ENCODE measurements at regions not wholly inside any gene's neighbourhood (a gene's known extent, or its start where the extent isn't known, plus 50 kb on each side); places are given as distances from the start of the nearest gene placed in this dataset.

DNA sequence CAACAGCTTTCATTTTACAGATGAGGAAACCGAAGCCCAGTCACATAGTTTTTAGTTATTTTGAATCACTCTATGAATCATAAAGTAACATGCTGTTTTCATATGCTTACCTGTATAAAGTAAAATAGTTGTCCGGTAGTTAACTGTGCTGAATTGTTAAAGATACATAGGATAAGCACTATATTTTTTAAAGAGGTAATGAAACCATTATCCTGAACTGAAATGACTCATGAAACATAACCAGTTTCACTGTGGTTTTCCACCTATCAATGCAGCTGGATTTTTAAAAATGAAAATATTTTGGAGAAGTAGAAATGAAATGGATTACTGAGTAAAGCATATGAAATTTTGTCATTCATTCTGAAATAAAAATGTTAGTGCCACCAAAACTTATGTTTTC, 655.0 kb downstream of the OLFM4 start:
- no peak for DNase-seq (ENCODE audit: low read depth in 2 of 2)

DNA sequence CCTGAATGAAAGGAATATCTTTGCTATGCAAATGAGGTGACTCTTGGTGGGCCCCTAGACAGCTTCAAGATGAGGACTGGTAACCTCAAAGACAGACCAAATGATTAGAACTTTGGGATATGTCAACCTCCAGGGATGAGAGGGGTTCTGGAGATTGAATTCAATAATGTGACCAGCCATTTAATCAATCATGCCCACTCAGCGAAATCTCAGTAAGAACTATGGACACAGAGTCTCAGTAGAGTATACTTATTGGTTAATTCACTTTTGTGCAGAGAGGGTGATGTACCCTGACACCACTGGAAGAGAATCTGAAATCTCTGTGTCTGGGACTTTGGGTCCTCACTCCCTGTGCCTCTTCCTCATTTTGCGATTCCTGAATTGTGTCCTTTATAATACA, 662.8 kb downstream of the OLFM4 start:
- DNase-seq (ENCODE audit: low read depth in 2 of 2): no peak

DNA sequence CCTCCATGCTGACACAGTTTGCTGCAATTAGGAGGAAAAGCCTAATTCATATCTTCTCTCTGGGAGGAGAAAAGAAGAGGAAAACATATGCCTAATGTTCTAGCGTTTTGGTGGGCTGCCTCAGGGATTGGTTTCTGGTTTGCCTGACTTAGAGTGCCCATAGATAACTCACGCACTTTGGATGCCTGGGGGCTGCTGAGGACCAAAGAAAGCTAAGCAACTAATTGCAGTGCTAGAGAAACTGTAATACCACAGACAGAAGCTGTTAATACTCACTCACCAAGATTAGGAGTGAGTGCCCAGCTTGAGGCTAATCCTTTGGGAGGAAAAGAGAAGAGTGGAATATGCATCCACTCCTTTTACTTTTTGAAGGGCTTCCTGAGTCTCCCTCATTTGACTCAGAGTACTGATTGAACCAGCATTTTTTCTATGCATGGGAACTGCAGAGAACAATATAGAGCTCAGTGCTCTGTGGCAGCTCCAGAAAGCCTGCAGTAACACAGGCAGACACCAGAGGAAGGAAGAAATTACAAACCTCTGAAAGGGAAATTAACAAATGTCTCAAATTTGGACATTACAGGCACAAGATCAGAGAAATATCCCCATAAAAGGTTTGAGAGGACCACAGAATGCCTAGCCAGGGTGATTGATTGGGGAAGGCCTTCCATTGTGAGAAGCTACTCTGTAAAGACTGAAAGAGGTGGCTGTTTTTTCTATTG, 666.4 kb downstream of the OLFM4 start:
- DNase-seq (ENCODE audit: low read depth in 2 of 2): no peak

GRCh38 chr13:53703371-53704080, 674.9 kb downstream of the OLFM4 start:
- no peak for DNase-seq (ENCODE audit: low read depth in 2 of 2)

DNA sequence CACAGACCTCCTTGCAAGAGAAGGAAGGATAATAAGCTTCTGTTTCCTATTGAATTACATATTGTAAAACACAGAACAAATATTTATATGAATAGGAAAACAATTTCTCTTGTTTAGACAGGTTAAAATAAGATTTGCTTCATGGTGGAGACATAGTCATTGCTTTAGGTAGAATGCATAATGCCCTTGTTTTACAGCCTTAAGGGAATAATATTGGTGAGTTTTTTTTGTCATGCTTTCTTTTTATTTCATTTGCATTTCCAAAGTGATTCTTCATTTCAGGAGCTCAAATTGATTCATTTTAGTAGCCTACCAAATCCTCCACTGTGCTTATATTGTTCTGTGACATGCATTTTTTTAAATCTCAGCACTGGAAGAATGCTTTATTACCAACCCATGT, 690.7 kb downstream of the OLFM4 start:
- DNase-seq (ENCODE audit: low read depth in 2 of 2): no peak

- DNase-seq (ENCODE audit: low read depth in 2 of 2): no peak
Measured at GRCh38 chr13:53732664-53733063, 704.1 kb downstream of the OLFM4 start.

DNA sequence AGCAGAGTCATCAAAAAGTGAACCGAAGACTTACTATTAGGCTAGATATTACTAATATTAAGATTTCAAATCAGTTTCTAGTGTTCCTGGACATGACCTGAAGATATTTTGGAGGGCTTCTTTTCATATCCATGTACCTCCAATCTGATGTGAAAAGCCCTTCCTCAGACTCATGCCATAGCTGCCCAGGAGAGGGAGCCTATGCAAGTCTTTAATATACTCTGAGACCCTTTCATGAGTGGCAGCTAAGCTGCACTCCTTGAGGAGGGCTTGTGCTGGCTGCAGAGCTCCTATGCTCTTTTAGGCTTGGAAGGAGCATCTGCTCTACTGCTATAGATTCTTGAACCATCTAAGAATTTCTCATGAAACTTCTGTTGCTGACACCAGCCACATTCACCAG, 715.3 kb downstream of the OLFM4 start:
- DNase-seq (ENCODE audit: low read depth in 2 of 2): no peak

- no peak for DNase-seq (ENCODE audit: low read depth in 2 of 2)
Measured at GRCh38 chr13:53747825-53748224, 719.2 kb downstream of the OLFM4 start.

DNA sequence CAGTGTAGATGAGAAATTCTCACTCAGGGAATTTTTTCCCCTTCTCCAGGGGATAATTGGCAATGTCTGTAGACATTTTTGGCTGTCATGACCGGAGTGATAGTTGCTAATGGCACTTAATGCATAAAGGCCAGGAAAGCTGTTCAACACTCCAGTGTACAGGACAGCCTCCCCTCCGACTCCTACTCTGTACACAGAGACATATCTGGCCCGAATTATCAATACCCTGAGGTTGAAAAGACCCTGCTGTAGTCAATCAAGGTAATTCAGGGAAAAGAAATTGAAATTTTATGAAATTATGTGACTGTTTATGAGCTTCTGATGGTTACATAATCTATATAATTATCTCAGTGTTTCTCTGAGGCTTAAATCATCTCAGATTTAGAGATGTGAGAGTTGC, 720.7 kb downstream of the OLFM4 start:
- DNase-seq (ENCODE audit: low read depth in 2 of 2): no peak

DNA sequence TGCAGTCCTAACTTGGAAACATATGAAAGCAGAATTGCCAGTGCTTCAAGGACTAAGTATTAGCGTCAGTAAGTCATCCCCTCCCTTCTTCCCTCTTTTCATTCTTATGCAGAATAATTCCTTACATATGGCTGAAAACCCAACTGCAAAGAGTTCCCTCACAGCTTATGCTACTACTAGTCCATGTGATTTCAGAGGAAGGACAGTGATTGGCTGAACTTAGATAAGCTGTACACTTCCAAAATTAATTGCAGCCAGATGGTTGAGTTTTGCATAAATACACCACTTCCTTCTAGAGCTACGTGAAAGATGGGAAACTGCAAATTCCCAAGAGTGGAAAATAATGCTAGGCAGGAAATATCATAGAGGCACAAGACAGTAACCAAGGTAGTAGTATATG, 730.4 kb downstream of the OLFM4 start:
- DNase-seq (ENCODE audit: low read depth in 2 of 2): no peak

GRCh38 chr13:53775807-53776206, 747.2 kb downstream of the OLFM4 start:
- DNase-seq (ENCODE audit: low read depth in 2 of 2): no peak

- DNase-seq (ENCODE audit: low read depth in 2 of 2): no peak
Measured at GRCh38 chr13:53778937-53779336, 750.3 kb downstream of the OLFM4 start.

DNA sequence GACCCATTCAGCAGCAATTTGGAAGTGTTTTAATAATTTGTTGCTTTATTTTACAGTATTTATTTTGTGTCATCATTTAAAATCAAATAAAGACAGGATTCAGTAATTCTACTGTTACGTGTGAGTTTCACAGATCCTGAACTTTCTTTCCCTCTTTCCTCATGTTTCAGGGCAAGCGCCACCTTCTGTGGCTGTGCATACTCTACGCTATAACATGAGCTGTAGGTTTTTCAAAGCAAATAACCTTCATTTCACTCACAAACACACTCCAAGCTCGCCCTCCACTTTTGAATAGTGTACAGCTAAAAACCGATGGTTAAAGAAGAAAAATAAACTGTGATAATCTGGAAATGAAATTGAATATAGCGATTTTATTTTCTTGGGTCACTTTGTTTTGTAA, 753.3 kb downstream of the OLFM4 start:
- no peak for DNase-seq (ENCODE audit: low read depth in 2 of 2)

DNA sequence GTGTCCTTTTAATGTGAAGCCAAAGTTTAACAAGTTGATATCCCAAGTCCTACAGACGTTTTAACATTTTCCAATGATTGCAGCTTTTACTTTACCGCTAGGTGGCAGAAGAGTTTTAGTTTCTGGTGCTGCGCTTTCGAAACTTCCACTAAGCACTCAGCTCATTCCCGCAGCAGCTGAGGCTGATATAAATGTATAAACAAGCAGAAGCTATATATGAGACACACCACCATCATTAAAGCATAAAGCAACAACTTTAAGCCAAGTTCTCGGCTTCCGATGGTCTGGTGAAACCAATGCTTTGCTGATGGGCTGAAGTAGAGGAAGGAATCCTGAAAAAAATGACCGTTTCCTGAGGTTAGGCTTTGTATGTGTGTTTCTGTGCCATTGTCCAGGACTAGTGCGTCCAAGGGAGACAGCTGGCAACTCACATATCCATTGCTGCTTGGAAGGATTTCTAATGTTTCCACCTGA, 753.9 kb downstream of the OLFM4 start:
- DNase-seq (ENCODE audit: low read depth in 2 of 2): no peak

- DNase-seq (ENCODE audit: low read depth in 2 of 2): no peak
Measured at GRCh38 chr13:53783471-53783870, 754.9 kb downstream of the OLFM4 start.

DNA sequence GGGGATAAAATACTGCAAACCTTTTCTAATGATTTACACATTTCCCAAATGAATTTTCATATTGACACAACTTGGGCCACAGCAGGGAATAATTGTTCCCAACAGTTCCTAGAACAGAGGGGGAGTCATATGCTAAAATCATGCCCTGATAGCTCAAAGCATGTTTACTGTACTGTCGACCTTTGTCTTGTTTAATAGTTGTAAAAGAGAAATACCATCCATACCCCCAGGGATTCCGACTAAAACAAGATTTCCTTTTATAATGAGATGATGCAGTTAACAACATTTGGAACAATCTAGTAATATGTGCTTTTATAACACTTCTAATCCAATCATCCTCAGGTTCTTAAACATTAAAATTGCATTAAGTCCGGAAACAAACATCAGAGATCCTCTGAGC, 759.7 kb downstream of the OLFM4 start:
- DNase-seq (ENCODE audit: low read depth in 2 of 2): no peak

- DNase-seq (ENCODE audit: low read depth in 2 of 2): no peak
Measured at GRCh38 chr13:53800011-53800410, 771.4 kb downstream of the OLFM4 start.

DNA sequence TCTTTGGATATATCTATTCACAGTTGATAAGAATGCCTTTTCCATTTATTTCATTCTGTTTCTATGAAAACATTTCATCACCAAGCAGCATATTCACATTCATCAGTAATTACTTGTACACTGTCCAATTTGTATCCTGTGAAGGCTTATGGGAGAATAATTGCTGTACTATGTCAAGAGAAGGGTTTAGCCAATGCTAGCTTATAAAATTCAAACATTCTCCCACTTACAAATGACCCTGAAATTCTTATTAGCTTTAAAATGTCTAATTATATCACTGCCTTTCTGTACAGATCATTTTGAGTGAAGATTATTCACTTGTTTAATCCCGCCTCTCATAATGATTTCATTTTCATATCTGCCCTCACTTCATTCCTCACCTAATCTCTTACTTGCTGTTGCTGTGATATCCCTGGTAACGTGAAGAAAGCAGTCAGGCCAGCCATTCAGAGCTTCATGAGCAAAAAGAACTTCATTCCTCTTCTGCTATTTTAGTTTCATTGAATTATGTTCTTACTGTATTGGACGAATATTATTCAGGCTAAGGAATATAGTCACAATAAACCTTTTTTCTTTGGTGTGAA, 778.7 kb downstream of the OLFM4 start:
- DNase-seq (ENCODE audit: low read depth in 2 of 2): no peak

DNA sequence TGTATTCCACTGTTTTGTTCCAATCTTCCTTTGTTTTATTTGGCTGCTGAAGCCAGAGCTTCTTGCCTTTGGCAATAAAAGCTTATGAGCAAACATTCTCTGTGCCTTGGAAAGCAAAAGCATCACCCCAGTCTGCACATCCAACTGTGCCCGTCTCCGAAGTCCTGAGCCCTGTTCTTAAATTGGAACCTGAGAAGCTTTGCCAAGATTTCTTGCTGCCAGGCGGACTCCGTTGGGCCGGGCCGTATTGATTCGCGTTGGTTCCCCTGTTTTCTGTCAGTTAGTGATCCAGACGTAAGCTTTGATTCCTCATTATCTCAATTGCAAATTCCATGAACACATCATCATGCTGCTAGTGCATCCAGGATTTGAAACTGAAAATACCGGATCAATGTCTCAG, 793.0 kb downstream of the OLFM4 start:
- DNase-seq (ENCODE audit: low read depth in 2 of 2): no peak

DNA sequence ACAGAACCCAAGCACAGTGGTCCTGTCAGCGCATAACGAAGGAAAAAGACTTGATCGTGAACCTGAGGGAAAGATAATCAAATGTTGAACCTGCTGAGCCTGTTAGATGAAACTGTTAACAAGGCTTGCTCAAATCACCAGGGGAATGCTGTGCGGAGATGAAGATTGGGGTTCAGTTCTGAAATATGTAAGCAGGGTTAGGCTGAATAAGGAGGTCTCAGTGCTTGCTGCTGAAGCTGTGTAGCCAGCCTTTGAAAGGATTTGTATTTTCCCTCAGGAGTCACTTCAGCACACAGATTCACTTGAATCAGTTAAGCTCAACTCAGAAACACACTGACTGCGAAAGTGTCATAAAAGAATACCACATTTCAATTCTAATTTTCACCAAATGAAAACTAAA, 793.5 kb downstream of the OLFM4 start:
- DNase-seq (ENCODE audit: low read depth in 2 of 2): no peak

- DNase-seq (ENCODE audit: low read depth in 2 of 2): no peak
Measured at GRCh38 chr13:53839461-53839860, 810.8 kb downstream of the OLFM4 start.

DNA sequence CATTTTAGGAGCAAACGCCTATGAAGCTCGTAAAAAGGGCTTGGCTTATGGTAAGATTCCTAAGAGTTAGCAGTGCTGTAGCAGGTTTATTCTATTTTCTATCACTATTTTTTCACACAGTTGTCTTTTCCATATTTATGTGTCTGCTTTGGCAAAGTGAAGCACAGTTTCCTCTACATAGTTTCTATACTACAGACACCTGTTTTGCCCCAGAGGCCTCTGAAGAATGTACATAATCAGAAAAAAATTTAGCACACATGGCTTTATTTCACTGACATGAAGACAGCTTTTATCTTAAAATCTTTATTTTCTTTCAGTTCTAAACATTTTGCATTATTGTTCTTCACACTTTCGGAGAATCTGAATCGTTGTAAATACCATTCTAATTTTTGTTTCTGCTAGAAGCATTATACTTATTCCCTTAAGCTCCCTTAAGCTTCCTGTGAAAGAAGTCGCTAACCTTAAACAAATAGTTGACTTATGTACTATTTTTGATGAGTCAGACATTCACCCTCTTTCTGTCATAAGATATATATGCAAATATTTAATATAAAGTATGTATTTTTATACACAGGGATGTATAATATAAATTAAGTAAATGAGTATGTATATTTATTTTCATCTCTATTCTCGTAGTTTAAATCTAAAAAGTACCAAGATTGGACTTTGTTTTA, 816.0 kb downstream of the OLFM4 start:
- DNase-seq (ENCODE audit: low read depth in 2 of 2): no peak

GRCh38 chr13:53847502-53847901, 818.9 kb downstream of the OLFM4 start:
- DNase-seq (ENCODE audit: low read depth in 2 of 2): no peak

Measured in stimulated activated CD8-positive, alpha-beta memory T cell treated with anti-CD3 and anti-CD28 coated beads, Interleukin-2, amount 100 ng/mL, for 1 hour (primary cell).